ENCODE measurements at regions not wholly inside any gene's neighbourhood (a gene's known extent, or its start where the extent isn't known, plus 50 kb on each side); places are given as distances from the start of the nearest gene placed in this dataset.

DNA sequence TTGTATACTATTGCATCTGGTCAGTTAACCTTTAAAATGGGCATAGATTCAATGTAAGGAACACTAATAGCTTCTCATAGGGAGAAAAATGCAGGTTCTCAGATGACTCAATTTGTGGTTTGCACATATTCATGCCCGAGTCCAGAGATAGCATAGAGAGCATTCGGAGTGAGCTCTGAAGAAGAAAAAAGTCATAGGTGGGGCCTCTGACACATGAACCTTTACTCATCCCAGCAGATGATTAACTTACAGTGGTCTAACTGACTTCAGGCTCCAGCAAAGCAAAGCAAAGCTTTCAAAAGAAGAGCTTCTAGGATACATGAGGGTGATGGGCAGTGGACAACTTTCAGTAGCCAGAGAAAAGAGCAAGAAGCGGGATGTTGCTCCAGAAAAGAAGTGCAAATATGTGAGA lies 55.3 kb upstream of the BTN3A2 start:
- WGBS, result 93% methylated on average over 3 of the region's 3 CpGs
- Histone ChIP-seq H3K4me3 (ENCODE audit: low read length in 2 of 2) (no peak overlapping the region), H3K4me1 (ENCODE audit: control insufficient read depth in 2 of 2, insufficient read depth in 2 of 2, low read length in 2 of 2) (peaks cover 4 to 17% of the 10 kb centered on the region in 2 donors), H3K9me3 (ENCODE audit: control insufficient read depth in 2 of 2, insufficient read depth in 1 of 2, low read length in 1 of 2) (no peaks in the 10 kb centered on the region), H3K36me3 (ENCODE audit: control insufficient read depth in 2 of 2, insufficient read depth in 2 of 2, low read length in 1 of 2) (no peaks in the 10 kb centered on the region), H3K27me3 (ENCODE audit: control insufficient read depth in 2 of 2, insufficient read depth in 1 of 2, low read length in 1 of 2) (peaks cover 0 to 24% of the 10 kb centered on the region in 2 donors), H3K27ac (ENCODE audit: low read depth in 1 of 2, low read length in 1 of 2) (no peak overlapping the region)
- DNase-seq (ENCODE audit: low read depth in 6 of 9, low spot score in 9 of 9), result no peak

GRCh38 chr6:26311012-26311384 lies 54.0 kb upstream of the BTN3A2 start:
- peak overlapping the region in 1 of 2 donors; percentile 11 for H3K4me3 ChIP-seq (ENCODE audit: low read length in 2 of 2)
- DNase-seq (ENCODE audit: low read depth in 6 of 9, low spot score in 9 of 9), result peak in 1 of 9 donors; percentile 38
- H3K9me3 ChIP-seq (ENCODE audit: control insufficient read depth in 2 of 2, insufficient read depth in 1 of 2, low read length in 1 of 2), result no peaks in the 10 kb centered on the region
- H3K27me3 ChIP-seq (ENCODE audit: control insufficient read depth in 2 of 2, insufficient read depth in 1 of 2, low read length in 1 of 2), result peaks cover 0 to 24% of the 10 kb centered on the region in 2 donors
- no peak overlapping the region for H3K27ac ChIP-seq (ENCODE audit: low read depth in 1 of 2, low read length in 1 of 2)
- H3K36me3 ChIP-seq (ENCODE audit: control insufficient read depth in 2 of 2, insufficient read depth in 2 of 2, low read length in 1 of 2), result no peaks in the 10 kb centered on the region
- peaks cover 0 to 15% of the 10 kb centered on the region in 2 donors for H3K4me1 ChIP-seq (ENCODE audit: control insufficient read depth in 2 of 2, insufficient read depth in 2 of 2, low read length in 2 of 2)
- WGBS, result 40% methylated on average over 11 of the region's 11 CpGs

- DNase-seq (ENCODE audit: low read depth in 6 of 9, low spot score in 9 of 9), result peak in 4 of 9 donors; percentile 25 to 76 (median 55)
- Histone ChIP-seq H3K27me3 (ENCODE audit: control insufficient read depth in 2 of 2, insufficient read depth in 1 of 2, low read length in 1 of 2) (peaks cover 0 to 24% of the 10 kb centered on the region in 2 donors), H3K9me3 (ENCODE audit: control insufficient read depth in 2 of 2, insufficient read depth in 1 of 2, low read length in 1 of 2) (no peaks in the 10 kb centered on the region), H3K27ac (ENCODE audit: low read depth in 1 of 2, low read length in 1 of 2) (peak overlapping the region in 1 of 2 donors; percentile 36), H3K36me3 (ENCODE audit: control insufficient read depth in 2 of 2, insufficient read depth in 2 of 2, low read length in 1 of 2) (no peaks in the 10 kb centered on the region), H3K4me3 (ENCODE audit: low read length in 2 of 2) (peak overlapping the region in 1 of 2 donors; percentile 11), H3K4me1 (ENCODE audit: control insufficient read depth in 2 of 2, insufficient read depth in 2 of 2, low read length in 2 of 2) (peaks cover 0 to 15% of the 10 kb centered on the region in 2 donors)
- 15% methylated on average over 18 of the region's 18 CpGs for WGBS
These were observed 53.5 kb upstream of the BTN3A2 start for GRCh38 chr6:26311385-26312095.

GRCh38 chr6:26312096-26312463 lies 52.9 kb upstream of the BTN3A2 start:
- H3K4me1 ChIP-seq (ENCODE audit: control insufficient read depth in 2 of 2, insufficient read depth in 2 of 2, low read length in 2 of 2), result peaks cover 0 to 15% of the 10 kb centered on the region in 2 donors
- H3K9me3 ChIP-seq (ENCODE audit: control insufficient read depth in 2 of 2, insufficient read depth in 1 of 2, low read length in 1 of 2), result no peaks in the 10 kb centered on the region
- no peak for DNase-seq (ENCODE audit: low read depth in 6 of 9, low spot score in 9 of 9)
- peak overlapping the region in 1 of 2 donors; percentile 11 for H3K4me3 ChIP-seq (ENCODE audit: low read length in 2 of 2)
- H3K27me3 ChIP-seq (ENCODE audit: control insufficient read depth in 2 of 2, insufficient read depth in 1 of 2, low read length in 1 of 2), result peaks cover 0 to 24% of the 10 kb centered on the region in 2 donors
- 7% methylated on average over 6 of the region's 6 CpGs for WGBS
- peak overlapping the region in 1 of 2 donors; percentile 36 for H3K27ac ChIP-seq (ENCODE audit: low read depth in 1 of 2, low read length in 1 of 2)
- H3K36me3 ChIP-seq (ENCODE audit: control insufficient read depth in 2 of 2, insufficient read depth in 2 of 2, low read length in 1 of 2), result no peaks in the 10 kb centered on the region

DNA sequence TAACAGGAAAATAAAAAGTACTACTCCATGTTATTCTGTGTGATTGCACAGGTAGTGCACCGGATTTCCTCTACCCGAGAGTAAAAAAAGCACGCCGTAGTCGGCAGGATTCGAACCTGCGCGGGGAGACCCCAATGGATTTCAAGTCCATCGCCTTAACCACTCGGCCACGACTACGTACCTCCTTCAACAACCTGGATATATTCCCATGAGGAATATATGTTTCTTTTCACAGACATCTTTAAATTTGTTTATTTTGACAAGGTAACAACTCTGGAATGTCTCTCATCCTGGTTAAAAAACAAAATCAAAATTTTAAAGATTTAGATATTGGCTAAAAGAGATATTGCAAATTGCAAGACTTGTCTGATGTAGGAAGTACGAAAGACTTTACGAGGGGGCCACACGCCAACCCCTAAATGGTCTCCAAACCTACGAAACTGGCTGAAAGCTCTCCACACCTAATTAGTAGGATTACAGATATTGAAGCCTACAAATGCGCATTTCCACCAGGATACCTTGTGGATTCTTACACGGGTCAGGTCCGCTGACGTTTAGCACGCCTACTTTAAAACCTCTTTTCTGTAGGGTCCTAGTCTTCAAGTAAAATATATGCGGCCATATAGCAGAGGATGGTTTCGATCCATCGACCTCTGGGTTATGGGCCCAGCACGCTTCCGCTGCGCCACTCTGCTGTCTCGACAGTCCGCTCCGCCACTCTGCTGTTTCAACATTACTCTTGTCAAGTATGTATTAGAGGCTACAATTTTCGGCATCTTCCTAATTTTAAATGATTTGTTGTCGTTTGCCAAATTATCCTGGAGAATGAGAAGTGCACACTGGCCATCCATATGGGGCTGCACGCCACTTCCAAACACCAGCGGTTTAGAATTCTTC lies 52.2 kb upstream of the BTN3A2 start:
- peak overlapping the region; percentile 70 to 77 for H3K4me3 ChIP-seq (ENCODE audit: low read length in 2 of 2)

More for the DNA sequence above, 52.2 kb upstream of the BTN3A2 start:
- H3K9me3 ChIP-seq (ENCODE audit: control insufficient read depth in 2 of 2, insufficient read depth in 1 of 2, low read length in 1 of 2), result no peaks in the 10 kb centered on the region
- WGBS, result 1% methylated on average over 34 of the region's 34 CpGs
- H3K27ac ChIP-seq (ENCODE audit: low read depth in 1 of 2, low read length in 1 of 2), result peak overlapping the region; percentile 26 to 79
- H3K36me3 ChIP-seq (ENCODE audit: control insufficient read depth in 2 of 2, insufficient read depth in 2 of 2, low read length in 1 of 2), result no peaks in the 10 kb centered on the region
- DNase-seq (ENCODE audit: low read depth in 6 of 9, low spot score in 9 of 9), result peak in 5 of 9 donors; percentile 74 to 92 (median 84)
- H3K27me3 ChIP-seq (ENCODE audit: control insufficient read depth in 2 of 2, insufficient read depth in 1 of 2, low read length in 1 of 2), result peaks cover 0 to 26% of the 10 kb centered on the region in 2 donors
- H3K4me1 ChIP-seq (ENCODE audit: control insufficient read depth in 2 of 2, insufficient read depth in 2 of 2, low read length in 2 of 2), result peaks cover 0 to 15% of the 10 kb centered on the region in 2 donors
